H1 (cell line): ENCODE measurements at regions not wholly inside any gene's neighbourhood (a gene's known extent, or its start where the extent isn't known, plus 50 kb on each side); places are given as distances from the start of the nearest gene placed in this dataset.

ENCODE experiments used
- CTCF ChIA-PET: fragments of 300-600 bp; sonication (Branson Sonifier 250); formaldehyde crosslinking; loops from one replicate; lab custom pipeline; 2021; ENCODE audit not compliant: partially characterized antibody; lab: Charles Lee
- POLR2A ChIA-PET: fragments of 300-600 bp; sonication (Branson Sonifier 250); formaldehyde crosslinking; loops from one replicate; lab custom pipeline; 2021; ENCODE audit warnings: inconsistent platforms; ENCODE audit not compliant: partially characterized antibody; lab: Charles Lee
- DNase-seq, 2 experiments: peaks; one replicate each; pipeline versions ENCODE4 v3.0.0 to v3.0.0-alpha.2; 2010 to 2022; ENCODE audit warnings: low spot score in 2 of 2, low read depth in 1 of 2, mixed read lengths in 1 of 2
- FAIRE-seq: peaks from 2 replicates; lab custom pipeline; 2011; peaks lifted over from hg19 to GRCh38; lab: Jason Lieb, UNC
- H2AFZ ChIP-seq: 2 replicates; pipeline ENCODE4 v1.8.1; 2012; ENCODE audit warnings: low read length, inconsistent platforms
- H2AK5ac ChIP-seq: 2 replicates; pipeline ENCODE4 v1.6.1; 2013; ENCODE audit warnings: low read depth, low read length
- H2BK120ac ChIP-seq: replicated peaks from 2 replicates; pipeline ENCODE3; 2013; ENCODE audit warnings: low read depth, low read length, inconsistent platforms
- H2BK12ac ChIP-seq: 2 replicates; pipeline ENCODE4 v1.6.1; 2013; ENCODE audit warnings: low read depth, low read length
- H2BK15ac ChIP-seq: 2 replicates; pipeline ENCODE4 v1.6.1; 2013; ENCODE audit warnings: low read length
- H2BK20ac ChIP-seq: 2 replicates; pipeline ENCODE4 v1.6.1; 2013; ENCODE audit warnings: low read length
- H2BK5ac ChIP-seq: 2 replicates; pipeline ENCODE4 v1.6.1; 2013; ENCODE audit warnings: low read depth, low read length
- H3K14ac ChIP-seq: 2 replicates; pipeline ENCODE4 v1.6.1; 2013; ENCODE audit warnings: inconsistent platforms; ENCODE audit not compliant: insufficient read length
- H3K18ac ChIP-seq: 2 replicates; pipeline ENCODE4 v1.6.1; 2013; ENCODE audit warnings: low read length; ENCODE audit errors: extremely low read depth
- H3K23ac ChIP-seq: 2 replicates; pipeline ENCODE4 v1.6.1; 2013; ENCODE audit warnings: inconsistent platforms; ENCODE audit not compliant: insufficient read length
- H3K23me2 ChIP-seq: 2 replicates; pipeline ENCODE4 v1.6.1; 2013; ENCODE audit warnings: low read depth, low read length
- H3K27ac ChIP-seq: 2 replicates; pipeline ENCODE4 v1.6.1; 2011; ENCODE audit warnings: low read depth, low read length, inconsistent platforms
- H3K27me3 ChIP-seq, 4 experiments: replicated peaks in 1 of 4; 1 replicate in 1 of 4; 2 replicates in 3 of 4; pipeline versions ENCODE4 v1.6.1 to v1.8.1; 2011 to 2013; ENCODE audit warnings: low read length in 3 of 4, mild to moderate bottlenecking in 3 of 4, inconsistent platforms in 2 of 4, mixed read lengths in 2 of 4, moderate library complexity in 1 of 4; ENCODE audit not compliant: control insufficient read depth in 3 of 4, insufficient read depth in 3 of 4; ENCODE audit errors: extremely low read depth in 1 of 4
- H3K36me3 ChIP-seq, 4 experiments: 2 replicates each; pipeline versions ENCODE4 v1.6.1 to v1.8.1; 2011 to 2013; ENCODE audit warnings: mild to moderate bottlenecking in 4 of 4, low read length in 3 of 4, moderate library complexity in 2 of 4, control low read depth in 1 of 4, inconsistent platforms in 1 of 4; ENCODE audit not compliant: insufficient read depth in 4 of 4, control insufficient read depth in 2 of 4
- H3K4ac ChIP-seq: replicated peaks from 2 replicates; pipeline ENCODE3; 2013; ENCODE audit warnings: low read length, low read depth, mixed read lengths, inconsistent platforms; ENCODE audit not compliant: insufficient read length
- H3K4me1 ChIP-seq, 4 experiments: replicated peaks in 1 of 4; 1 replicate in 1 of 4; 2 replicates in 3 of 4; pipeline versions ENCODE4 v1.6.1 to v1.8.1; 2011 to 2013; ENCODE audit warnings: low read length in 3 of 4, inconsistent platforms in 2 of 4, mixed read lengths in 1 of 4; ENCODE audit not compliant: insufficient read depth in 4 of 4, control insufficient read depth in 3 of 4
- H3K4me2 ChIP-seq, 2 experiments: 2 replicates each; pipeline versions ENCODE4 v1.6.1 to v1.8.1; 2011 to 2013; ENCODE audit warnings: low read depth in 2 of 2, low read length in 2 of 2, control low read depth in 1 of 2, inconsistent platforms in 1 of 2, mild to moderate bottlenecking in 1 of 2; ENCODE audit not compliant: insufficient read depth in 1 of 2
- H3K4me3 ChIP-seq, 4 experiments: fragments of 200-600, 300-600 bp in 1 of 4; sonication (generic), shearing (Covaris generic), sonication (Bioruptor Twin) in 1 of 4; 2 replicates each; pipeline versions ENCODE4 v1.5.1 to v1.8.1; 2011 to 2016; ENCODE audit warnings: low read length in 4 of 4, low read depth in 3 of 4, control low read depth in 2 of 4, inconsistent platforms in 2 of 4, mild to moderate bottlenecking in 2 of 4, mixed read lengths in 1 of 4, moderate library complexity in 1 of 4; ENCODE audit not compliant: insufficient read depth in 2 of 4; ENCODE audit errors: extremely low read depth in 1 of 4
- H3K56ac ChIP-seq: replicated peaks from 2 replicates; pipeline ENCODE3; 2013; ENCODE audit warnings: low read depth, mild to moderate bottlenecking, mixed read lengths, low read length, inconsistent platforms; ENCODE audit not compliant: insufficient read length
- H3K79me1 ChIP-seq: 2 replicates; pipeline ENCODE4 v1.6.1; 2013; ENCODE audit warnings: low read depth, low read length, control low read depth
- H3K79me2 ChIP-seq, 2 experiments: 2 replicates each; pipeline versions ENCODE4 v1.6.1 to v1.8.1; 2012 to 2013; ENCODE audit warnings: low read length in 2 of 2, mild to moderate bottlenecking in 2 of 2, inconsistent platforms in 1 of 2; ENCODE audit not compliant: insufficient read depth in 2 of 2, control insufficient read depth in 1 of 2
- H3K9ac ChIP-seq, 4 experiments: replicated peaks in 1 of 4; 1 replicate in 1 of 4; 2 replicates in 3 of 4; pipeline versions ENCODE4 v1.6.1 to v1.8.1; 2011 to 2013; ENCODE audit warnings: low read depth in 3 of 4, low read length in 3 of 4, control low read depth in 2 of 4, mild to moderate bottlenecking in 2 of 4, moderate library complexity in 2 of 4, inconsistent platforms in 1 of 4; ENCODE audit errors: extremely low read depth in 1 of 4
- H3K9me3 ChIP-seq, 2 experiments: 2 replicates each; pipeline versions ENCODE4 v1.6.1 to v1.8.1; 2012 to 2013; ENCODE audit warnings: mild to moderate bottlenecking in 2 of 2, moderate library complexity in 2 of 2, control low read depth in 1 of 2, inconsistent platforms in 1 of 2, low read depth in 1 of 2, low read length in 1 of 2, mixed read lengths in 1 of 2; ENCODE audit not compliant: insufficient read depth in 2 of 2
- H4K20me1 ChIP-seq, 2 experiments: replicated peaks in 1 of 2; 2 replicates each; pipeline versions ENCODE3 to v1.8.1; 2011 to 2013; ENCODE audit warnings: inconsistent platforms in 2 of 2, low read length in 2 of 2, mild to moderate bottlenecking in 1 of 2; ENCODE audit not compliant: insufficient read depth in 2 of 2, control insufficient read depth in 1 of 2
- H4K5ac ChIP-seq: 2 replicates; pipeline ENCODE4 v1.6.1; 2013; ENCODE audit warnings: low read length, low read depth, mixed read lengths, inconsistent platforms; ENCODE audit not compliant: insufficient read length
- H4K8ac ChIP-seq: 2 replicates; pipeline ENCODE4 v1.8.0; 2013; ENCODE audit warnings: mild to moderate bottlenecking, moderate library complexity, low read length, inconsistent platforms; ENCODE audit not compliant: insufficient read depth; ENCODE audit errors: extremely low read depth
- H4K91ac ChIP-seq: replicated peaks from 2 replicates; pipeline ENCODE3; 2013; ENCODE audit warnings: low read length, mixed read lengths, inconsistent platforms; ENCODE audit not compliant: insufficient read length
- ASH2L ChIP-seq: fragments of 200-600, 300-600 bp; sonication (generic); IDR thresholded peaks from one replicate; pipeline ENCODE4 v1.7.1; 2017; ENCODE audit warnings: low read length
- CREB1 ChIP-seq: IDR thresholded peaks from 2 replicates; pipeline ENCODE4 v1.6.1; 2012; ENCODE audit warnings: inconsistent platforms
- CTBP2 ChIP-seq: IDR thresholded peaks from 2 replicates; pipeline ENCODE4 v1.7.0; 2011; ENCODE audit warnings: borderline replicate concordance, mild to moderate bottlenecking, moderate library complexity, mixed read lengths, low read length; ENCODE audit not compliant: insufficient read depth, insufficient read length
- FOSL1 ChIP-seq: IDR thresholded peaks from 2 replicates; pipeline ENCODE4 v1.6.1; 2011; ENCODE audit warnings: mild to moderate bottlenecking, low read depth, low read length, moderate library complexity; ENCODE audit not compliant: insufficient read depth
- JUN ChIP-seq: IDR thresholded peaks from 2 replicates; pipeline ENCODE4 v1.6.1; 2011; ENCODE audit warnings: low read depth, mild to moderate bottlenecking, improper control_type of control experiment, low read length
- KDM1A ChIP-seq: fragments of 200-600, 300-600 bp; sonication (generic); IDR thresholded peaks from 2 replicates; pipeline ENCODE4 v1.7.1; 2016; ENCODE audit warnings: mild to moderate bottlenecking, low read length, borderline replicate concordance
- NRF1 ChIP-seq: IDR thresholded peaks from 2 replicates; pipeline ENCODE4 v1.6.1; 2011; ENCODE audit warnings: mild to moderate bottlenecking, low read depth, low read length, improper control_type of control experiment
- PHF8 ChIP-seq: fragments of 200-600 bp; sonication (generic); conservative IDR thresholded peaks from 2 replicates; pipeline ENCODE4 v1.7.1; 2012; ENCODE audit warnings: low read depth, mild to moderate bottlenecking, inconsistent platforms, low read length, moderate library complexity
- SP2 ChIP-seq: IDR thresholded peaks from 2 replicates; pipeline ENCODE4 v1.6.1; 2012; ENCODE audit warnings: mild to moderate bottlenecking, low read length, inconsistent platforms
- TCF12 ChIP-seq: IDR thresholded peaks from 2 replicates; pipeline ENCODE4 v1.6.1; 2011; ENCODE audit warnings: low read depth, mild to moderate bottlenecking, low read length
- USF2 ChIP-seq: IDR thresholded peaks from 2 replicates; pipeline ENCODE4 v1.6.1; 2011; ENCODE audit warnings: low read length, improper control_type of control experiment
- WGBS, 2 experiments: shearing (Covaris generic) in 1 of 2; methylation state at CpG; one replicate each; pipeline versions ENCODE4 v1.1.6 to v1.1.7; 2013 to 2015; ENCODE audit warnings: low lambda C conversion rate in 2 of 2, mixed read lengths in 2 of 2, inconsistent platforms in 1 of 2, low coverage in 1 of 2, missing lambda C conversion rate in 1 of 2; ENCODE audit not compliant: insufficient replicate concordance in 2 of 2, insufficient coverage in 1 of 2, insufficient read length in 1 of 2; ENCODE audit errors: extremely low coverage in 1 of 2, missing lambda C conversion rate in 1 of 2; 5-methylcytosine and 5-hydroxymethylcytosine counted together
- TF ChIP-seq, protein P1 (sequence below), 3 experiments: IDR thresholded peaks; 1 replicate in 2 of 3; 2 replicates in 1 of 3; pipeline versions ENCODE4 v1.5.1 to v1.6.1; 2011; ENCODE audit warnings: low read length in 3 of 3, mild to moderate bottlenecking in 3 of 3, inconsistent platforms in 2 of 3, low read depth in 1 of 3, moderate library complexity in 1 of 3; ENCODE audit not compliant: insufficient read depth in 1 of 3; ENCODE audit errors: control extremely low read depth in 1 of 3

GRCh38 chr20:26354511-26354910 is 657.9 kb upstream of the ZNF337 start:
- Histone ChIP-seq H4K5ac (no peak overlapping the region), H3K4ac (no peak overlapping the region), H2BK5ac (no peak overlapping the region), H3K9me3 (0 out of 4 replicates have a peak, but pooled peaks cover 0 to 3% of the 10 kb centered on the region in 2 experiments), H3K79me2 (no peaks in the 10 kb centered on the region), H3K56ac (no peak overlapping the region), H4K20me1 (no peaks in the 10 kb centered on the region), H3K36me3 (no peaks in the 10 kb centered on the region), H3K27ac (no peak overlapping the region), H2BK20ac (no peak overlapping the region), H2BK12ac (no peak overlapping the region), H3K23me2 (no peaks in the 10 kb centered on the region), H3K4me1 (no peaks in the 10 kb centered on the region), H3K14ac (no peak overlapping the region), H4K91ac (no peak overlapping the region), H2BK120ac (no peak overlapping the region), H3K27me3 (no peaks in the 10 kb centered on the region), H4K8ac (no peak overlapping the region), H2AK5ac (no peak overlapping the region), H3K9ac (no peak overlapping the region), H3K4me2 (no peak overlapping the region), H3K79me1 (no peaks in the 10 kb centered on the region), H3K23ac (no peak overlapping the region), H3K4me3 (no peak overlapping the region), H2AFZ (no peak overlapping the region), H2BK15ac (no peak overlapping the region), H3K18ac (no peak overlapping the region)
- CTCF ChIA-PET: no interaction called here
- WGBS, 2 experiments: 88% methylated on average over 2 of the region's 2 CpGs; no CpG with 5 or more reads in 1 of the 2 experiments
- POLR2A ChIA-PET: no interaction called here
- no peak for DNase-seq
- FAIRE-seq: no peak
- TF ChIP-seq USF2 (no peak), CREB1 (no peak), PHF8 (no peak), JUN (no peak), NRF1 (no peak), FOSL1 (no peak), SP2 (no peak), CTBP2 (no peak), KDM1A (no peak), ASH2L (no peak), TCF12 (no peak)
- TF ChIP-seq, protein P1, sequence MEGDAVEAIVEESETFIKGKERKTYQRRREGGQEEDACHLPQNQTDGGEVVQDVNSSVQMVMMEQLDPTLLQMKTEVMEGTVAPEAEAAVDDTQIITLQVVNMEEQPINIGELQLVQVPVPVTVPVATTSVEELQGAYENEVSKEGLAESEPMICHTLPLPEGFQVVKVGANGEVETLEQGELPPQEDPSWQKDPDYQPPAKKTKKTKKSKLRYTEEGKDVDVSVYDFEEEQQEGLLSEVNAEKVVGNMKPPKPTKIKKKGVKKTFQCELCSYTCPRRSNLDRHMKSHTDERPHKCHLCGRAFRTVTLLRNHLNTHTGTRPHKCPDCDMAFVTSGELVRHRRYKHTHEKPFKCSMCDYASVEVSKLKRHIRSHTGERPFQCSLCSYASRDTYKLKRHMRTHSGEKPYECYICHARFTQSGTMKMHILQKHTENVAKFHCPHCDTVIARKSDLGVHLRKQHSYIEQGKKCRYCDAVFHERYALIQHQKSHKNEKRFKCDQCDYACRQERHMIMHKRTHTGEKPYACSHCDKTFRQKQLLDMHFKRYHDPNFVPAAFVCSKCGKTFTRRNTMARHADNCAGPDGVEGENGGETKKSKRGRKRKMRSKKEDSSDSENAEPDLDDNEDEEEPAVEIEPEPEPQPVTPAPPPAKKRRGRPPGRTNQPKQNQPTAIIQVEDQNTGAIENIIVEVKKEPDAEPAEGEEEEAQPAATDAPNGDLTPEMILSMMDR (IDR thresholded peaks at IDR 0.05; ENCODE audit: control extremely low read depth in 1 of 3, insufficient read depth in 1 of 3, low read depth in 1 of 3, low read length in 3 of 3): no peak
